ENCODE measurements at regions not wholly inside any gene's neighbourhood (a gene's known extent, or its start where the extent isn't known, plus 50 kb on each side); places are given as distances from the start of the nearest gene placed in this dataset.
A peak's percentile ranks its signal among the peaks of the same experiment; 100 is the strongest.
"Not testable (repeated sequence)": the region's sequence is repeated elsewhere in the genome, so short reads cannot be mapped to it uniquely, and the experiment has no call there.

GRCh38 chr14:105944632-105945610 is 418.5 kb downstream of the TMEM121 start:
- peak; percentile 61 for TF ChIP-seq CTCF (conservative IDR thresholded peaks at IDR 0.05; ENCODE audit: low read depth, low read length)
- no peak for DNase-seq (ENCODE audit: low read depth)
- no peak overlapping the region for H3K4me3 ChIP-seq (ENCODE audit: low read depth, low read length)

DNA sequence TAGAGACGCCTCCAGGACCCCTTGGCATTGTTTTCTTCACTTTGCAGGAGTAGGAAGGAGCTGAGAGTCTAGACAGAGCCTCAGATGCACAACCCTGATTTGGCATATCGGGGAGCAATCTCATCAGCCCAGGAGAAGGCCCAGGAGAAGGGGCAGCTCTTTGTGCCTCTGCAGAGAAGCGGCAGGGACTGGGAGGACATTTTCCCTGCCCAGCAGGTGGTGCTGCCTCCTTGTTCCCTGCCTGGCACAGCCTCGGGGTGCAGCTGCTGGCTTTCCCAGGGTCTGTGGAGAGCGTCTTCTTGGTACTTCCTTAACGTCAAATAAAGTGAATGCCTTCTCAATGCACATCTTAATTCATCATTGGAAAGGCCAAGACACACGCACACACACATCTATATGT is 419.5 kb downstream of the TMEM121 start:
- no peak for DNase-seq (ENCODE audit: low read depth)
- TF ChIP-seq CTCF (conservative IDR thresholded peaks at IDR 0.05; ENCODE audit: low read depth, low read length), result no peak
- H3K4me3 ChIP-seq (ENCODE audit: low read depth, low read length), result no peak overlapping the region

- H3K4me3 ChIP-seq (ENCODE audit: low read depth, low read length), result no peak overlapping the region
- no peak for DNase-seq (ENCODE audit: low read depth)
- no peak for TF ChIP-seq CTCF (conservative IDR thresholded peaks at IDR 0.05; ENCODE audit: low read depth, low read length)
These were observed 421.2 kb downstream of the TMEM121 start for GRCh38 chr14:105947599-105947998.

- not testable (repeated sequence) for H3K4me3 ChIP-seq (ENCODE audit: low read depth, low read length); DNase-seq (ENCODE audit: low read depth)
These were observed 422.6 kb downstream of the TMEM121 start for GRCh38 chr14:105948955-105949354.

DNA sequence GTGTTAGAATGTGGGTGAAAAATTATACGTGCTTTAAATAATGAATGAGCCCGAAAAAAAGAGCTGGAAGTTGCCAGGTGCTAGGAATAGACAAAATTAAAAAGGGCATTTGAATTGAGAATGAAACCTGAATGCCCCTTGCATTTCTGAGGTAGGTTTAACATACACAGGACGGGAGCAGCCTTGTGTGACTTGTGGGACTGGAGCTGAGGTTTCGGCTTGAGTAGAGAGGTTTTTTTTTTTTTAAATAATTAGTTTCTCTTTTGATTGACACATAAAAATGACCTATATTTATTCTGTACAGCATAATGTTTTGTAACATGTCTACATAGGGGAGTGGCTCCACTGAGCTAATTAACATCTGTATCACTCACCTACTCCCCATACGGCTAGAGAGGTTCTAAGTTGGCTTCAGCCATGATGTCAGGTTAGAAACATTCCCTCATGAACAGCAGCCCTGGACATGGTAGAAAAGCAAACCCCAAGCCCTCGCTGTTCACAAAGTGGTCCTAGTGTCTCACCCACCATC is 424.0 kb downstream of the TMEM121 start:
- not testable (repeated sequence) for H3K4me3 ChIP-seq (ENCODE audit: low read depth, low read length); DNase-seq (ENCODE audit: low read depth)

DNA sequence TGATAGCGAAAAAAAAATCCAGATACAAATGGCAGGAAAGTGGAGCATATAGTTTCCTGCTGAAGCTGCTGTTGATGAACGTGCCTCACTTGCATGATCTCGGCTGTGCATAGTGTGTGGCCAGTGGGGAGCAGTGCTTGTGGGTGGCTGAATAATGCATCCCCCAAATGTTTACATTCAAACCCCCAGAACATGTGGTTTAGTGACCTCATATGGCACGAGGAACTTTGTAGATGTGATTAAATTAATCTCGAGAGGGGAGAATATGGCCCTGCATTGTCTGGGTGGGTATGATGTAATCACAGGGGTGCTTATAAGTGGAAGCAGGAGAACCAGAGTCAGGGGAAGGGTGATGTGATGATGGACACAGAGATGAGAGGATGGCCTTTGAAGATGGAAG is 425.0 kb downstream of the TMEM121 start:
- no peak overlapping the region for H3K4me3 ChIP-seq (ENCODE audit: low read depth, low read length)
- no peak for TF ChIP-seq CTCF (conservative IDR thresholded peaks at IDR 0.05; ENCODE audit: low read depth, low read length)
- DNase-seq (ENCODE audit: low read depth), result no peak

GRCh38 chr14:105952222-105952621 is 425.8 kb downstream of the TMEM121 start:
- no peak overlapping the region for H3K4me3 ChIP-seq (ENCODE audit: low read depth, low read length)
- no peak for TF ChIP-seq CTCF (conservative IDR thresholded peaks at IDR 0.05; ENCODE audit: low read depth, low read length)
- DNase-seq (ENCODE audit: low read depth), result no peak

GRCh38 chr14:105952826-105953225 is 426.4 kb downstream of the TMEM121 start:
- TF ChIP-seq CTCF (conservative IDR thresholded peaks at IDR 0.05; ENCODE audit: low read depth, low read length), result no peak
- no peak overlapping the region for H3K4me3 ChIP-seq (ENCODE audit: low read depth, low read length)
- DNase-seq (ENCODE audit: low read depth), result no peak

DNA sequence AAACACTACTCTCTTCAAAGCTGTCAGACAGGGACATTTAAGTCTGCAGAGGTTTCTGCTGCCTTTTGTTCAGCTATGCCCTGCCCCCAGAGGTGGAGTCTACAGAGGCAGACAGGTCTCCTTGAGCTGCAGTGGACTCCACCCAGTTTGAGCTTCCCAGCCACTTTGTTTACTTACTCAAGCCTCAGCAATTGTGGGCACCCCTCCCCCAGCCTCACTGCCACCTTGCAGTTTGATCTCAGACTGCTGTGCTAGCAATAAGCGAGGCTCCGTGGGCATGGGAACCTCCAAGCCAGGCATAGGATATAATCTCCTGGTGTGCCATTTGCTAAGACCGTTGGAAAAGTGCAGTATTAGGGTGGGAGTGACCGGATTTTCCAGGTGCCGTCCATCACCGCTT is 435.2 kb downstream of the TMEM121 start:
- DNase-seq (ENCODE audit: low read depth); H3K4me3 ChIP-seq (ENCODE audit: low read depth, low read length): not testable (repeated sequence)
